Gastroesophageal sphincter (tissue), 3 donors: ENCODE measurements at regions not wholly inside any gene's neighbourhood (a gene's known extent, or its start where the extent isn't known, plus 50 kb on each side); places are given as distances from the start of the nearest gene placed in this dataset.

Source experiments
- POLR2A ChIP-seq, 2 donors: fragments of 450-650 bp; IDR thresholded peaks; one replicate each; pipeline ENCODE4 v1.6.1; 2017; ENCODE audit warnings: antibody characterized with exemption in 2 of 2, mild to moderate bottlenecking in 2 of 2, moderate library complexity in 1 of 2
- TF ChIP-seq, protein P1 (sequence below), 4 experiments: fragments of 200-600 bp in 2 of 4; fragments of 450-650 bp in 2 of 4; sonication (generic) in 1 of 4; IDR thresholded peaks; one replicate each; pipeline ENCODE4 v1.5.1; 2017 to 2019; ENCODE audit warnings: antibody characterized with exemption in 4 of 4, mild to moderate bottlenecking in 2 of 4, moderate library complexity in 2 of 4

DNA sequence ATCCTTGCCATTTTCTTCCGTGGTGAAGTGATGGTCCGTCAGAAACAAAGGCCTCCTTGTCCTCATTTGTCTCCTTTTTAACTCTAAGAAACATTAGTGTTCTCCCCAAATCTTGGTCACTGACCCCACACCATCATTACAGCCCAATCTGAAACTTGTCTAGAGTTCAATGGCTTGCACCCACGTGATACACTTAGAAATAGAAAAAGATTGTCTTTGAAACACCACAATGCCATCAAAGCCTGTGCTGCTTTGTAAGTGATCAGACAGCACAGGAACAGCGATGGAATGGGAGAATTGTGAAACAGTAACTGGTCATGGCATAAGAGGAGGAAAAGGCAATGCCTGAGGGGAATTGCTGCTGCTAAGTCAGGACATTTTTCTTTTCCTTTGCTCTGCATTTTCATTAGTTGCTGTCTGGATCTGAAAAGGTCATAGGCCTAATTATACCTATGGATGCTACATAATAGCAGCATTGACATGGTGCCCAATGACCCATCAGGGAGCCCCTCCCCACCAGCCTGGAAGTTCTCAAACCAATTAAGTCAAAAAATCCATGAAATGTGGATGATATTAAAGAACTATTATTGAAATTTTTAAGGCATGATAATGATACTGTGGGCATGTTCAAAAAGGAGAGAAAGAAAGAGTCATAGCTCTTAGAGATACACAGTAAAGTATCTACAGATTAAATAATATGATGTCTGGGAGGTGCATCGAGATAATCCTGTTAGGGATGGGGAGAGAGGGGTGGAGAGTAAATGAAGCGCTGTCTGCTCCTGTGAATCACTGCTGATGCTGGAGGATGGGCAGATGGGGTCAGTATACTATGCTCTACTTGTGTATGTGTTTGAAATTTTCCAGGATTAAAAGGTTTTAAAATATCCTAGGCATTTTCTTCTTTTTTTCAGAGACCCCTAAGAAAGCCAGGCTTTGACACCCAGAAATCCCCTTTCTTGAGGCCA, 83.6 kb downstream of the ENC1 start:
- TF ChIP-seq, protein P1, sequence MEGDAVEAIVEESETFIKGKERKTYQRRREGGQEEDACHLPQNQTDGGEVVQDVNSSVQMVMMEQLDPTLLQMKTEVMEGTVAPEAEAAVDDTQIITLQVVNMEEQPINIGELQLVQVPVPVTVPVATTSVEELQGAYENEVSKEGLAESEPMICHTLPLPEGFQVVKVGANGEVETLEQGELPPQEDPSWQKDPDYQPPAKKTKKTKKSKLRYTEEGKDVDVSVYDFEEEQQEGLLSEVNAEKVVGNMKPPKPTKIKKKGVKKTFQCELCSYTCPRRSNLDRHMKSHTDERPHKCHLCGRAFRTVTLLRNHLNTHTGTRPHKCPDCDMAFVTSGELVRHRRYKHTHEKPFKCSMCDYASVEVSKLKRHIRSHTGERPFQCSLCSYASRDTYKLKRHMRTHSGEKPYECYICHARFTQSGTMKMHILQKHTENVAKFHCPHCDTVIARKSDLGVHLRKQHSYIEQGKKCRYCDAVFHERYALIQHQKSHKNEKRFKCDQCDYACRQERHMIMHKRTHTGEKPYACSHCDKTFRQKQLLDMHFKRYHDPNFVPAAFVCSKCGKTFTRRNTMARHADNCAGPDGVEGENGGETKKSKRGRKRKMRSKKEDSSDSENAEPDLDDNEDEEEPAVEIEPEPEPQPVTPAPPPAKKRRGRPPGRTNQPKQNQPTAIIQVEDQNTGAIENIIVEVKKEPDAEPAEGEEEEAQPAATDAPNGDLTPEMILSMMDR (IDR thresholded peaks at IDR 0.05): no peak
- no peak for TF ChIP-seq POLR2A (IDR thresholded peaks at IDR 0.05)
